HG03175 (cell line): ENCODE measurements at regions not wholly inside any gene's neighbourhood (a gene's known extent, or its start where the extent isn't known, plus 50 kb on each side); places are given as distances from the start of the nearest gene placed in this dataset.
A peak's percentile ranks its signal among the peaks of the same experiment; 100 is the strongest.

Source experiments
- ATAC-seq: cut with Tn5 transposase; IDR thresholded peaks from one replicate; pipeline ENCODE4 v1.9.1; 2021; ENCODE audit warnings: mild to moderate bottlenecking, moderate library complexity; ENCODE audit not compliant: unreplicated experiment

DNA sequence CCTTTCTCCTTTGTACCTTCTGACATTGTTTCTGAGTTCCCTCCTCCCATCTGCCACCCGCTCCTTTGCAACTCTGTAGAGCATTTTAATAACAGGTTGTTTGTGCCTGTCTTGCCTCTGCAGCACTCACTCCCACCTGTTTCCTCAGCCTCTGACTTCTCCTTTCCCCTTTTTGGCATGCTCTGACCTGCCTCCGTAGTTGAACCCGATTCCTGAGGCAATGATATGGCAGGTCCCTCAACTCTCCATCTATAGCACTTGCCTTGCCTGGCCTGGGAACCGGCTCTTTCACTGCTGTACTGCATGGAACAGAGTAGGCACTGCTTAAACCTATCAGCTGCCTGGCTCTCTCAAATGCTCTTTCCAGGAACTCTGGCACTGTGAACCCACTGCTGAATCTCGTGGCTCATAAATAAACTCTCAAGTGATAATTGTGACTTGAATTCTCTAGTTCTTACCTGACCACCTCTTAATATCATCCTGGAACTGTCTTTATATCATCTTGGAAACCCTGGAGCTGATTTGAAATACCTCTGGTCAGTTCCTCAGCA, 50.3 kb downstream of the UTRN start:
- no peak for ATAC-seq

DNA sequence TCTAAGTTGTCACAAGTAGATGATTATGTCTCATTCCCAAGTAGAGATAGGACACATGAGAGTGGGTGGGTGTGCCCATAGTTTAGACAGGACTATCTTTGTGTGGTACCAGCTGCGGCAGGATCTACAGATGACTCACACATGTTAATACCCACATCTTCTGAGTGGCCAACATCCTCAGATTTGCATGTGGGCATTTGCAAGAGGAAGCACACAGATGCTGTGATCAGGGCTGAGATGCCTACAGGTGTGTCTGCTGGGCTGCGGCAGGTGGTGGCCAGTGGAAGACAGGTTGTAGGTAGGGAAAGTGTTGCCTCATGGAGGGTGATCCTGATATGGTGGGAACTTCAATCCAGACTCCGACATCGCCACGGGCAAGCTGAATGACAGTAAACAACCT, 50.8 kb downstream of the UTRN start:
- ATAC-seq, result peak; percentile 75

DNA sequence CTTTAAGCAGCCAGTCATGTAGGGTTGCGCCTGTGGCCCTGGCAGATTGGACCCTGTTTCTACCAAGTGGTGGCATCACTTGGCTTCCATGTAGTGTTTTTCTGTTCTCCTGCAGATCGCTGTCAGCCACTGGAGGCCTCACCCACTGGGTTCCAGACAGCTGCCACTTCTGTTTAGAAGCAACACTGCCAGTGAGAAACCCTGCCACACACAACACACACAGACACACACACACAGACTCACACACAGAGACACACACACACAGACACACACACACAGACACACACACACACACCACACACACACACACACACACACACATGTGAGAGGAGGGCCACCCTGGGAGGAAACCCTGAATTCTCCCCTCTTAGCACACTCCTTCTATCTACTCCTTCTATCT, 51.8 kb downstream of the UTRN start:
- no peak for ATAC-seq

DNA sequence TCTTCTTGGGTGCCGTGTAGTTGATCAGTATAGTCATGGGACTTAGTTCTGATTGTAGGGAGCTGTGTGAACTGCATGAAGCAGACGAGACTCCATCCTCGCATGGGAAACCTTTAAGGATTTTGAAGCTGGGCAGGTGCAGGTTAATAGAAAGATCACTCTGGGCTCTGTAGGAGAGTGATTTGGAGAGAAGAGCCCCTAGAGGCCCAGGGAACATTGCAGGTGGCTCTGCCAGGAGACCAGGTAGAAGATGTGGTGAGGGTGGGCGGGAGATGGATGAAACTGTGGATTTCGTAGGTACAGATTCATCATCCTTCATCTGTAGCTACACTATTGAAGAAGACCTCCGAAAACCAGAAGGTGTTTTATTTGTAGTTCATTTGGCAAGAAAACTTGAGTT, 53.3 kb downstream of the UTRN start:
- ATAC-seq, result no peak

DNA sequence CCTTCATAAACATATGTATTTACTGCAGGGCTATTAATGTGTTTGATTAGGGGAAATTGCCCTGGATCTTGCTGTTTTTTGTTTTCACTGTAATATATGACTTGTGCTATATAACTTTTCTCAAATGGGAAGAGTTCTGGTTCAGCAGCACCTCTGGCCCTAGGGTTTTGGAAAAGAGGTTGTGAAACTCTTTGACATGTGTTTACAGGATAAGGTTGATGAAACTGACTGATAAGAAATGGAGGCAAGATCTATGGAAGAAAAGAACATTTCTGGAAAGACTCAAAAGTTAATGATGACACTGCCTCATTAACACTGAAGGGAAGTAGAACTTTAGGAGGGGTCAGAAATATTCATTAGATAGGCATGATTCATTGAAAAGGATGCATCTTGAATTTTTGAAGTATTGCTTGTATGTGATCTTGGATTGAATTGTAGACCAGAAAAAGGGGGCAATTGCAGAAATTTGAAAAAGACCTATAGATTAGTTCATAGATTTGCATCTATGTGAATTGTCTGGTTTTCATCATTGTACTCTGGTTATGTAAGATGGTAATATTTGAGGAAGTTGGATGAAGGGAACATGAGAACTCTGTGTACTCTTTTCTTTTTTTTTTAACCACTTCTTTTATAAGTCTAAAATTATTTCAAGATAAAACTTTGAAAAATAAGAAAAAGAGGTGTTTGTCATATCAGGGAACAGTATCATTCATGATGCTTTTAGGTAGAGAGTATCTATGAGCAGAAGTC, 54.0 kb downstream of the UTRN start:
- no peak for ATAC-seq

DNA sequence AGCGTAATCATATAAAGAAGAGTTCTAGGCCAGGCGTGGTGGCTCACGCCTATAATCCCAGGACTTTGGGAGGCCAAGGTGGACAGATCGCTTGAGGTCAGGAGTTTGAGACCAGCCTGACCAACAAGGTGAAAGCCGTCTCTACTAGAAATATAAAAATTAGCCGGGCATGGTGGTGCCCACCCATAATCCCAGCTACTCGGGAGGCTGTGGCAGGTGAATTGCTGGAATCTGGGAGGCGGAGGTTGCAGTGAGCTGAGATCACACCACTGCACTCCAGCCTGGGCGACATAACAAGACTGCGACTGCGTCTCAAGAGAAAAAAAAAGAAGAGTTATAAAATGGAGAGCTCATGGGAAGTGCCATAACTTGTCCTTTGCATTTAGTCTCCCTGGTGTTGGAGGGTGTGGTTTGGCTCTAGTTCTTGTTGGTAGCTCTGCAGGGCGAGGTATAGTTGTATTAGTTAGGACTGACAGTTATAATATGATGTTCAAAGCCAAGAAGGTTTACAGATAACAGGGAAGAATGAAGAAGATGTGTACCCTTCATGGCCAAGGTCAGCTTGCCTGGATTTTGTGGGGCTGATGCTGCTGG, 54.8 kb downstream of the UTRN start:
- ATAC-seq, result no peak

DNA sequence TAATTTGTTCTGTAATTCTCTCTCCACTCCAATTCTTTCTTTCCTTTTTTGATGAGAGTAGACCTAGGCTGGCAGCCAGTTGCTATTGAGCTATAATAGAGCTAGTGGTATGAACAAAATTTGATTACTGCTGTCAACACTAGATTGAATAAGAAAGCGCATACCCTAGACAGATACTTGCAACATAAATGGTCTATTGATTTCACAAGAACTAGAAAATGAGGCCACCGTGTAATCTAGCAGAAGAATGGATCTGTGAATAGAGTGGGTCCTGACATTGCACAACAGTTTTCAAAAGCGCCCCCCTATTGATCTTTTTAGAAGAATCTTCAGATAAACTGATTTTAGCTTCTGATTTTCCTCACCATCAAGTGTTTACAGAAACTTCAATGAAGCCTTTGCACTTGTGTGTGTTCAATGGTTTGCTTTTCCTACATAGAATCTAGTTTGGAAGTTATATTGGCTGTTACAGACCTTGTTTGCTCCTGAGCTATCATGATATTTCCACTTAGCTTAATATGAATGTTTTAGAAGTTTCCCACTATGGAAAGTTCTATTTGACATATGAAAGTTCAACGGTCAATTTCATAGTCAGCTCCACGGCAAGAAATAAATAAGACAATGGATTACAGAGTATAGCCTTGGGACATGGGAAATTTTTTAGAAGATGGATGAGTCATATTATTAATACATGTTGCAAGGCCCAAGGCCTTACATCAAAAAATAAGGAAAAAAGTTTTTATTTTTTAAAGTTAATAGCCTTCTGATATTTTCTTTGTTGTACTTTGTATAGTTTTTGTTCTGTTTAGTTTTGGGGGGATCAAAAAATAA, 55.6 kb downstream of the UTRN start:
- no peak for ATAC-seq

DNA sequence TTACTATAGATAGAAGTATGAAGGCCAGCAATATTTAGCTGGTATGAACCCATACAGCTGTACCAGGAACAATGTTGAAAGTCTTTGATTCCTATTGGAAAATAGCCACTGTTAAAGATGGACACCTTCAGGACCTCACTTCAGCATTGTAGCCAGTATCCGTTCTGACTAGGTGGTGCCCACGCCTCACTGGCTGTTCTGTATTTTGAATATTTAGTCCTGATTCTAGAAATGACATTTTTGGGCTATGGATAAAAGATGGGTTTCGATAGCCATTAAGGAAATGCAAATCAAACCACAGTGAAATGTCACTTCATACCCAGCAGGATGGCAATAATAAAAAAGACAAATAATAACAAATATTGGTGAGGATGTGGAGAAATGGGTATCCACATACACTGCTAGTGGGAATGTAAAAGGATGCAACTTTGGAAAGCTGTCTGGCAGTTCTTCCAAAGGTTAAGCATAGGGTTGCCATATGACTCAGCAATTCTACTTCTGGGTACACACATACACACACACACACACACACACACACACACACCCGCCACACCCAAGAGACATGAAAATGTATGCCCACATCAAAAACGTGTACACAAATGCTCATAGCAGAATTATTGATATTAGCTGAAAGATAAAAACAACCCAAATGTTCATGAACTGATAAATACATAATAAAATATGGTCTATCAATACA, 56.8 kb downstream of the UTRN start:
- peak; percentile 36 for ATAC-seq

DNA sequence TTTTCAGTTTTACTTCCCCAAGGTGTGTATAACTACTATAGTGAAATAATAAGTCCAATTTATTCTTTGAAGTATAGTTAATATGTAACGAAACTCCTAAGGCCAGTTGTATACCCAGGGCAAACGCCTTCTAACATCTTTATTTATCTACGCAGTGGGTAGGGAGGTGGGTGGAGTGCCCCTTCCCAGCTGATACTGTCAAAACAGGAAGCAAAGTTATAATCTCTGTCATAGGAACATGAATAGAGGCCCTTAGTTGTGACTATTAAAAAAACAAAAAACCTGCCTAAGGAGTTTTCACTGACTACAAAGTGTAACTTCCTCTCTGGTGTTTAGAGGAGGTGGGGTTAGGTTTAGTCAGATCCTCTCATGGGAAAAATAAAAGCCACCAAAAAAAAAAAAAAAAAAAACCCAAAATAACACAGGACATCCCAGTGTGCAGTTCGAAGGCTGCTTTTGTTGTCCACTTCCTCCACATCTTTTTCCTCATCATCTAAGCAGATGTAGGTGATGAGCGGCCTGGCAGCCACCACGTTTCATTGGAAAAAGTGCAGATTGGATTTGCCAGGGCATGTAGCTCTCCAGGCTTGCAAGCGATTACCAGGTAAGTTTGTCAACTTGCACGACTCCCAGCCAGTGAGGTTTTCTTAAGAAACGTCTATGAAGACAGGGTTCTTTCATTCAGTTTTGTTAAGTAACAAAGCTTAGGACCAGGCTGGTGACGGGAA, 58.7 kb downstream of the UTRN start:
- ATAC-seq, result peak; percentile 49

DNA sequence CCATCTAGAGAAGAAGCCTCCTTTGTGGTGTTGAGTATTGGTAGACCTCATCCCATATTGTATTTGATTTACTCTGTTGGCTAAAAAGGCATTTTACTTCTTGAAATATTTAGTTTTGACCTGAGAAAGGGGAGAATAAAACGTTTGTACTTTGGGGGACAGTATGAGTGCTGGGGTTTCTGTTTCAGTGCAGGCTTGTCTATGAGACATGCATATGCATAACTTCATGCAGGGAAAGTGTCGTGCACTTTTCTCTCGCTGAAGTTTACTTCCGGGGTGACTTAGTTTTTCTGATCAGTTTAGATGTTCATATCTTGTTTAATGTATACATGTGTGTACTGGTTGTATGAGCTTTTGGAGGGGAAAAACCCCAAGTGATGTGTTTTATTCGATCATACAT, 59.5 kb downstream of the UTRN start:
- ATAC-seq, result peak; percentile 54

DNA sequence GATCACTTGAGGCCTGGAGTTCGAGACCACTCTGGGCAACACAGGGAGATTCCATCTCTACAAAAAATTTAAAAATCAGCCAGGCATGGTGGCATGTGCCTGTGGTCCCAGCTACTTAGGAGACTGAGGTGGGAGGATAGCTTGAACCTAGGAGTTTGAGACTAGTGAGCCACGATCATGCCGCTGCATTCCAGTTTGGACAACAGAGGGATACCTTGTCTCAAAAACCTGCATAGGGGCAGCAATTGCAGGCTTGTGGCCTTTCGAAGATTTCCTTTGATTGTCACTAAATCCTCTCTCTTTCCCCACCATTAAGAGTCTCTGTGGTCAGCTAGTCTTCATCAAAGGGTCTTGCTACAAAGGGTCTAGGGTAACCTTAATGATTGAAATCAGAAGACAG, 60.3 kb downstream of the UTRN start:
- no peak for ATAC-seq

DNA sequence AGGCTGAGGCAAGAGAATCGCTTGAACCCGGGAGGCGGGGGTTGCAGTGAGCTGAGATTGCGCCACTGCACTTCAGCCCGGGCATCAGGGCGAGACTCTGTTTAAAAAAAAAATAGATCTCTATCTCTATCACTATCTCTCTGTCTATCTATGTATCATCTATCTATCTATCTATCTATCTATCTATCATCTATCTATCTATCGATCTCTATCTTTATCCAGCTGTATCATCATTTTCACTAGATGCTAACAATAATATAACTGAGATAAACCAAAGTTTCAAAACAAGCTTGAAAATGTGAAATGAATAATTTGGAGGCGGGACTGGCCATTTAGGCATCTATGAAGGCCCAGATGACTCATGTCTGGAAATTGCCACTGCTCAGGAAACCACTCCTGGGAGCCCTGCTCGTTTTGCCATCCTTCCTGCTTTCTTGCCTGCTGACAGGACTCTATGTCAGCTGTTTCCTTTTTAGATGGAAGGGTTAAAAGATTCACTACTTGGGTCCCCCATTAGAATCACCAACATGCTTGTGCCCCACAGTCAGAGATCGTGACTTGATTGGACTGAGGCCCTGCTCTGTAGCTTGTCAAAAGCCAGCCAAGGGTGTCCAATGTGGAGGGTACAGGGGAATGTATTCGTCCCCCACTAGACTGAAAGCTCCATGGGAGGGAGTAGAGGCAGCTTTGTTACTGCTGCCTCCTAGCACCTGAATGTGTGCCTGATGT, 61.7 kb downstream of the UTRN start:
- ATAC-seq, result no peak

DNA sequence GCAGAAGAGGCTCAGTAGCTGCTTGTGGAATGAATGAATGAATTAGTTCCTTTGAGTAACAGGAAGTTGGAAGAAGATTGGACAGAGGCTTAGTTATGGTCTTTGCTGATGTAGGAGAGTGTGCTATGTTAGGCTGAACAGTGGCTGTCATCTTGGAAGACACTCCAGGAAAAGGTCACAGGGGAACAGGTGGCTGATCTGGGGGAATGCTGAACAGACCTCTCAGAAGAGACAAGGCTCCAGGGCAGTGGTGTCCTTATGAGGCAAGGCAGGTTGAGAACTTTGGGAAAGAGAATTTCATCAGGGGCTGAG, 62.3 kb downstream of the UTRN start:
- no peak for ATAC-seq

DNA sequence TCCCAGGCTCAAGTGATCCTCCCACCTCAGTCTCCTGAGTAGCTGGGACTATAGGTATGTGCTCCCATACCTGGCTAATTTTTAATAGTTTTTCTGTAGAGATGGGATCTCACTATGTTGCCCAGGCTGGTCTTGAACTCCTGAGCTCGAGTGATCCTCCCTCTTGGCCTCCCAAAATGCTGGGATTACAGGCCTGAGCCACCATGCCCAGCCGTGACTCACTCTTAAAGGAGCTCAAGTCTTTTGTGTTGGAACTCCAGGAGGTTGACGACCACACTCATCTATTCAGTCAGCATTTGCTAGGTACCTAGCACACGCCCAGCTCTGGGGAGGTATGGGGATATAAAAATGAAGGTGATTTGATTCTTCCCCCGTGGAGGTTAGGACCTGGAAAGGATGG, 62.8 kb downstream of the UTRN start:
- ATAC-seq, result no peak

DNA sequence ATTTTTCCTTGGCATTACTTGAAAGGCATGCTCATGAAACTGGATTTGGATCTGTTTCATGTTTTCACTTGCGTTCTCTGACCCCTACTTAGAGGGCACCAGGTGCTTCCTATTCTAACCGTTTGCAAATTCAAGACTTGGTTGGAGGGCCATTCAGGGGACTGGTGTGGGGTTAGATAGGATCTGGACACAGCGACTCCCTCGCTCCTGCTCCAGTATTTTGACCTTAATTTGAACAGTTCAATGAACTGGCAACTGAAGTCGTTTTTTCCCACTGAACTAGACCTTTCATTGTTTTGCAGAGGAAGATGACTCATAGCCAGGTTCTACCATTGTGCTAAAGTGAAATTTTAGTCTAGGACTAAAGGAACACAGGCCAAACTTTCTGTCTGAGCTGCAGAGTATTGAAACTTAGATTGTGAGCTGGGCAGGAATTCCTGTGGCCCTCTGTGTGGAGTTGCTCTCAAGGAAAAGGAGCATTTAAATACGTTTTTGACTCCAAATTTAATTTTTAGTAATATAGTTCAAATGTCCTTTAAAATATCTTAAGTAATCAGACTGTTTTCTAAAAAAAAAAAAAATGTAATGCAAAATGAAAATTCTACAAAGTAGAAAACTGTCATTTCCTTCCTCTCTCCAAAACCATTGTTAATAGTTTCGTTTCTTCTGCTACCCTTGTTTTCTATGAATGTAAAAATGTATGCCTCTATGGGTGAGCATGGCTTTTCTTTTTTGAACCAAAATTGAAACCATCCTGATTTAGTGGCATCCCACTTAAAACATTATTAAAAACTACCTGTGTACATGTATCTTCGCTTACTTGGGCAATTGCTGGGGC, 64.8 kb downstream of the UTRN start:
- ATAC-seq, result peak; percentile 40

DNA sequence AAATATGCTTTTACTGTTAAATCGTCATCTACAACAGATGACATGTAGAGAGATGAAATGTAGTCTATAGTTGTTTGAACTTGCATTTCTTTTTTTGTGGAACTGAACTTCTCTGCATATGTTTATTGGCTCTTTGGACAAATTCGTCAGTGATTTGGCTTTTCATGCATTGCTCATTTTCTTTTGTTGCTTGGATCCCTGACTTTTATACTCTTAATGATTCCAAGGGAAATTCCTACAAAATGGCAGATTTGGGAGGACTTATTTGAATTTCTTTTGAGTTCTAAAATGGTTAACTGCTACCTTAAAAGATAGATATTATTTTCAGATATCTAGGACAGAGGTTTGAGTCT, 65.4 kb downstream of the UTRN start:
- ATAC-seq, result no peak

DNA sequence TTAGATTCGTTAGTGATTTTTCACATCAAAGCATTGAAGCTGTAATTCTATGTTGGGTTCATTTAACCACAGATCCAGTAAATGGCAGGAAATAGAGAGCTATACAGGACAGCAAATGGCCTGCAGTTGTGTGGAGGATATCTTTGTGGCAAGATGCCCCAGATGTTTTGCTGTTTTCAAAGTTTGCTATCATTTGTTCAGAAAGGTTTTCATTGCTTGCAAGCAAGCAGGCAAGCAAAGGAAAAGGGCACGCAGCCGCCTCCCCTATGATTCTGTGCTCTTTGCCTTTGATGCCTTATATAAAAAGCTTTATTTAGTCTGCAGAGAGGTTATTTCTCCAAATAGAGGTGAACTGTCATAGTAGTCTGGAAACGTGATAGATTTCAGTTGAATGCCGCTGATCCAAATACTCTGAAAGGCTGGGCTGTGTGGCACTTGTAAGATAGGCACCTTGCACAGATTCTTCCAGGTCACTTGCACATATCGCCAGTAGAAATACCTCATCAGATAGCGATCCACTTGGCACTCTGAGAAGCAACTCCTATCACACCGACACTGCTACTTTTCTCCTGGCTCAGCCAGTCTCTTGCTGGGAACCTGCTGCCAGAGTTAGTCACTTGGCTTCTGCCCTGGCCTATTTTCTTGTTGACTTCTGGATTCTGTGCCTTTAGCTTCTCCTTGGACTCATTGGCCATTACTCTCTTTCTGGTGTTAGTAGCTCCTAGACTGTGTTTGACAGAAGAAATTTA, 66.4 kb downstream of the UTRN start:
- ATAC-seq, result no peak

DNA sequence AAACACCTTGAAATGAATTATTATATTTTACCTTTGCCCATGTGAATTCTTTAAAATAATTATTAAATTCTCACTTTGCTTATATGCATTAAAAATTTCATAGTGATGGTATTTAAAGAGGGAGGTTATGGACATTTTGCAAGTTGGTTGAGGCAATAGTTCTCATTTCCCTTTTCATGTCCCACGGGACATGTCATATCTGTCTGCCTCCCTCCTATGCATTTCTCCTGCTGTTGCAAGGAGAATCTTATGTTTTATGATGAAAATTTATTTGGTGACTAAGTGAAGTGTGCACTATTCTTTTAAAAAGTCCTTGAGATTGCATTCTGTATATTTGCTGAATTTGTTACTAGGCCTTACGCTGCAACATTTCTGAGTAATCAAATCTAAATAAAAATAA, 67.2 kb downstream of the UTRN start:
- peak; percentile 32 for ATAC-seq
